ENCODE measurements at regions not wholly inside any gene's neighbourhood (a gene's known extent, or its start where the extent isn't known, plus 50 kb on each side); places are given as distances from the start of the nearest gene placed in this dataset.
"Not testable (repeated sequence)": the region's sequence is repeated elsewhere in the genome, so short reads cannot be mapped to it uniquely, and the experiment has no call there.

DNA sequence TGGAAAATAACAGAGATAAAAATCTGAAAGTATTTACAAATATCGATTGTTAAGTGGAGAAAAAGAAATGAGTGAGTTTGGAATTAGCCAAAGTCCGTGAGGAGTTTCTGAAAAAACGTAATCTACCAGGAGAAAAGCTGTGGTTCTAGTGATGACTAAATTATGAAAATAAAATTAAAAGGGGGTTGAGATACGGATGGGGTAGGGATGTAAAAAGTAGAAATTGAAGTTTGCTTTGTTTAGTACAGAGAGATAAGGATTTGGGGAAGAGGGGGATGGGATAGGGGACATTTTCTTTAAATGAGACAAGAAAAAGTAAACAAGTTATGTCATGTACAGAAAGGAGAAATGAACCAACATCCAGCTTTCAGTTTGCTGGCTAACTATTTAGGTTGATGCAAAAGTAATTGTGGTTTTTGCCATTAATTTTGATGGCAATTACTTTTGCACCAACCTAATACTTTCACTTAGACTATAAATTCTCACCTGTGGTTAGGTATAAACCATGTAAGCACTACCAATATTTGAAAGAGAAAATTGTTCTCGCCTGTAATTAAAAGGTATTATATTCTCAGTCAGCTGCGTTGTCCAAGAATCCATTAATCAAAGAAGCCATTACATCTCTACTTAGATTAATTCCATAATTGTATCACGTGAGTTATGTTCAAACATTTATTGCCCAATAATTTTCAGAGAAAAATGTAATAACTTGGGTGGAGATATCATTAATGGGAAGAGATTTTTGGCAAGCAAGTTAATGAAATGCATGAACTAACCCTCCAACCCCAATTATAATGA, 143.0 kb upstream of the NRP1 start:
- Histone ChIP-seq H3K27me3 (ENCODE audit: insufficient read depth, insufficient read length) (no peaks in the 10 kb centered on the region), H3K36me3 (ENCODE audit: insufficient read depth, insufficient read length, low read length) (no peaks in the 10 kb centered on the region), H3K4me1 (ENCODE audit: insufficient read depth, insufficient read length) (no peaks in the 10 kb centered on the region), H3K4me3 (ENCODE audit: insufficient read length, low read depth) (no peak overlapping the region), H3K9ac (ENCODE audit: insufficient read length, low read depth) (no peak overlapping the region), H3K9me3 (ENCODE audit: insufficient read depth, low read length) (no peaks in the 10 kb centered on the region; the same call in 1 of the 2 replicates)
- no peak for DNase-seq (ENCODE audit: low read depth, low spot score)
- TF ChIP-seq ZNF274 (IDR thresholded peaks at IDR 0.05; ENCODE audit: low read depth, low read length) (no peak), SUZ12 (IDR thresholded peaks at IDR 0.05; ENCODE audit: extremely low read depth, insufficient read depth, insufficient read length) (no peak), YY1 (IDR thresholded peaks at IDR 0.05; ENCODE audit: insufficient read depth, insufficient read length) (no peak)

DNA sequence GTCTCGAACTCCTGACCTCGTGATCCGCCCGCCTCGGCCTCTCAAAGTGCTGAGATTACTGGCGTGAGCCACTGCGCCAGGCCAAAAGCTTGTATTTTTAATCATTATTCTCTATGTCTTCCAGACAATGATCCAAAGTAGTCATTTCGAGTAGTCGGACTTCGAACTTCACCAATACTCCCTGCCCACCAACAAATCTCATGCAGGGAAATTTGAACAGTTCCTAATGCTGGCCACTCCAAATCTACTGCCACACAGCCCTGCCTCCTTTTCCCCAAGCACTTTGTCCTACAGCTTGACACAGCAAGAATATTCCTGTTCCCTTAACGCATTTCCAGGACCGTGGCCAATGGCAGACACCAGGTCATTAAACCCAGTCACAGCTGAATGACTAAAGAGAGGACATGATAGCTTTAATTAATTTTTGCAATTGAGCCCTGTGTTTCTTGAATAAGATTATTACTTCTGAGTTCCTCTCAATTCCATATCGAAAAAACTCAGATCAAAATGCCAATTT, 142.3 kb upstream of the NRP1 start:
- TF ChIP-seq YY1 (IDR thresholded peaks at IDR 0.05; ENCODE audit: insufficient read depth, insufficient read length) (no peak), ZNF274 (IDR thresholded peaks at IDR 0.05; ENCODE audit: low read depth, low read length) (no peak), SUZ12 (IDR thresholded peaks at IDR 0.05; ENCODE audit: extremely low read depth, insufficient read depth, insufficient read length) (no peak)

DNA sequence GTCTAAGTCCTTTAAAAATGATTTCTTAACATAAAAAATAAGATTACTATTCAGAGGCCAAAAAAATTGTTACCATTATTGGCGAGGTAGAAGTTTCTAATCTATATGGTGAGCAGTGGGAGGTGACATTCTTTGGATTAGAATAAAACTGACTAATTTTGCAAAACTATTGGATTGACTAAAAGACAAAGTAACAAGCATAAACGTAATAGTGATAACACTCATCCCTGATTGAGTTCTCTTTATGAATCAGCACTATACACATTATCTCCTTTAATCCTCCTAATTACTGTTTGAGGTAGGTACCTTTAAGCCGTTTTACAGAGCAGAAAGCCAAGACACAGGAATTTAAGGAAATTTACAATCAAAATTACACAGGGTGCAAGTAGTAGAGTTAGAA, 139.2 kb upstream of the NRP1 start:
- Histone ChIP-seq H3K27me3 (ENCODE audit: insufficient read depth, insufficient read length) (no peaks in the 10 kb centered on the region), H3K4me3 (ENCODE audit: insufficient read length, low read depth) (no peak overlapping the region), H3K9me3 (ENCODE audit: insufficient read depth, low read length) (no peaks in the 10 kb centered on the region), H3K4me1 (ENCODE audit: insufficient read depth, insufficient read length) (no peaks in the 10 kb centered on the region), H3K9ac (ENCODE audit: insufficient read length, low read depth) (no peak overlapping the region), H3K36me3 (ENCODE audit: insufficient read depth, insufficient read length, low read length) (no peaks in the 10 kb centered on the region)
- TF ChIP-seq ZNF274 (IDR thresholded peaks at IDR 0.05; ENCODE audit: low read depth, low read length) (no peak), YY1 (IDR thresholded peaks at IDR 0.05; ENCODE audit: insufficient read depth, insufficient read length) (no peak), SUZ12 (IDR thresholded peaks at IDR 0.05; ENCODE audit: extremely low read depth, insufficient read depth, insufficient read length) (no peak)
- no peak for DNase-seq (ENCODE audit: low read depth, low spot score)

More for the DNA sequence above, 142.3 kb upstream of the NRP1 start:
- no peaks in the 10 kb centered on the region; the same call in 1 of the 2 replicates for H3K9me3 ChIP-seq (ENCODE audit: insufficient read depth, low read length)
- H3K4me3 ChIP-seq (ENCODE audit: insufficient read length, low read depth), result no peak overlapping the region
- no peaks in the 10 kb centered on the region for H3K36me3 ChIP-seq (ENCODE audit: insufficient read depth, insufficient read length, low read length)
- no peak for DNase-seq (ENCODE audit: low read depth, low spot score)
- H3K4me1 ChIP-seq (ENCODE audit: insufficient read depth, insufficient read length), result no peaks in the 10 kb centered on the region
- no peaks in the 10 kb centered on the region for H3K27me3 ChIP-seq (ENCODE audit: insufficient read depth, insufficient read length)
- H3K9ac ChIP-seq (ENCODE audit: insufficient read length, low read depth), result no peak overlapping the region

DNA sequence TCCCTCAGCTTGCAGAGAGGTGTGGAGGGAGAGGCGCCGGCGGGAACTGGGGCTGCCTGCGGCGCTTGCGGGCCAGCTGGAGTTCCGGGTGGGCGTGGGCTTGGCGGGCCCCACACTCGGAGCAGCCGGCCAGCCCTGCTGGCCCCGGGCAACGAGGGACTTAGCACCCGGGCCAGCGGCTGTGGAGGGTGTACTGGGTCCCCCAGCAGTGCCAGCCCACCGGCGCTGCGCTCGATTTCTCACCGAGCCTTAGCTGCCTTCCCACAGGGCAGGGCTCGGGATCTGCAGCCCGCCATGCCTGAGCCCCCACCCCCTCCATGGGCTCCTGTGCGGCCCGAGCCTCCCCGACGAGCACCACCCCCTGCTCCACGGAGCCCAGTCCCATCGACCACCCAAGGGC, 133.5 kb upstream of the NRP1 start:
- H3K4me3 ChIP-seq (ENCODE audit: insufficient read length, low read depth), result not testable (repeated sequence)

DNA sequence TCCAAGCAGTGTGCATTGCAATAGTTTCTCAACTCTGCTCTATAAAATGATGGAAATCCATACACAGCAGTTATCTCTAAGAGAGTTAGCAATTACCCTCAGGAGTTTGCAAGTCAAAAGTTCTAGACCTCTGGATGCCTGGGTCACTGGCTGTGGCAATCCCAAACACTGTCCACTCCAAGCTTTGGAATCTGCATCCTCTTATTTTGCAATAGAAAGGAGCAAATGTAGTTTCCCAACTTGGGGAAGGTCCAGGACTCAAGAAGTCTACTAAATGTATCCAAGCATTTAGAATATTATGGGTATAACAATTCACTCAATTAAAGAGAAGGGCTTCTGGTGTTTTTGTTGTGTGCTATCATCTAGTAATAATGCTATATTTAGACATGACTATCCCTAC, 131.3 kb upstream of the NRP1 start:
- DNase-seq (ENCODE audit: low read depth, low spot score), result no peak
- TF ChIP-seq YY1 (IDR thresholded peaks at IDR 0.05; ENCODE audit: insufficient read depth, insufficient read length) (no peak), ZNF274 (IDR thresholded peaks at IDR 0.05; ENCODE audit: low read depth, low read length) (no peak), SUZ12 (IDR thresholded peaks at IDR 0.05; ENCODE audit: extremely low read depth, insufficient read depth, insufficient read length) (no peak)
- Histone ChIP-seq H3K4me1 (ENCODE audit: insufficient read depth, insufficient read length) (no peaks in the 10 kb centered on the region), H3K9ac (ENCODE audit: insufficient read length, low read depth) (no peak overlapping the region), H3K4me3 (ENCODE audit: insufficient read length, low read depth) (no peak overlapping the region), H3K36me3 (ENCODE audit: insufficient read depth, insufficient read length, low read length) (no peaks in the 10 kb centered on the region), H3K27me3 (ENCODE audit: insufficient read depth, insufficient read length) (no peaks in the 10 kb centered on the region), H3K9me3 (ENCODE audit: insufficient read depth, low read length) (no peaks in the 10 kb centered on the region)

More for the DNA sequence above, 133.5 kb upstream of the NRP1 start:
- not testable (repeated sequence) for H3K9me3 ChIP-seq (ENCODE audit: insufficient read depth, low read length); H3K36me3 ChIP-seq (ENCODE audit: insufficient read depth, insufficient read length, low read length); DNase-seq (ENCODE audit: low read depth, low spot score); H3K4me1 ChIP-seq (ENCODE audit: insufficient read depth, insufficient read length); H3K27me3 ChIP-seq (ENCODE audit: insufficient read depth, insufficient read length); H3K9ac ChIP-seq (ENCODE audit: insufficient read length, low read depth)

DNA sequence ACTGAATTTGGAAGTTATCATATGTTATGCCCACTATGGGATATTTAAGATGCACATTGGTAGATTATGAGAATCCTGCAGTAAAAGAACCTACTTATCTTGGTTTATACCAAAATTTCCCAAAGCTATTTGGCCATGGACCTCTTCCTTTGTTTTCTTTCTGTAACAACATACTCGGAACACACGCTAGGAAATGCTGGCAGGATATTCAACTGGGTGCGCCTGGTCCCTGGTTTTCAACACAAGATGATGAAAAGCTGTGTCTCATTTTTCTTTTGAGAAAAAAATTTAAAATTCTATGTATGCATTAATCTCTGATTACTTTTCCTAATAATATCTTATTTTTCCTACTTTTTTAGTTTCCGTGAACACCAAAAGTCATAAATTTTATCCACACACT, 128.5 kb upstream of the NRP1 start:
- Histone ChIP-seq H3K9ac (ENCODE audit: insufficient read length, low read depth) (no peak overlapping the region), H3K4me1 (ENCODE audit: insufficient read depth, insufficient read length) (no peaks in the 10 kb centered on the region), H3K36me3 (ENCODE audit: insufficient read depth, insufficient read length, low read length) (no peaks in the 10 kb centered on the region), H3K4me3 (ENCODE audit: insufficient read length, low read depth) (no peak overlapping the region), H3K9me3 (ENCODE audit: insufficient read depth, low read length) (no peaks in the 10 kb centered on the region), H3K27me3 (ENCODE audit: insufficient read depth, insufficient read length) (no peaks in the 10 kb centered on the region)
- DNase-seq (ENCODE audit: low read depth, low spot score), result no peak
- TF ChIP-seq SUZ12 (IDR thresholded peaks at IDR 0.05; ENCODE audit: extremely low read depth, insufficient read depth, insufficient read length), result no peak
- no peak for TF ChIP-seq YY1 (IDR thresholded peaks at IDR 0.05; ENCODE audit: insufficient read depth, insufficient read length)
- TF ChIP-seq ZNF274 (IDR thresholded peaks at IDR 0.05; ENCODE audit: low read depth, low read length), result no peak

DNA sequence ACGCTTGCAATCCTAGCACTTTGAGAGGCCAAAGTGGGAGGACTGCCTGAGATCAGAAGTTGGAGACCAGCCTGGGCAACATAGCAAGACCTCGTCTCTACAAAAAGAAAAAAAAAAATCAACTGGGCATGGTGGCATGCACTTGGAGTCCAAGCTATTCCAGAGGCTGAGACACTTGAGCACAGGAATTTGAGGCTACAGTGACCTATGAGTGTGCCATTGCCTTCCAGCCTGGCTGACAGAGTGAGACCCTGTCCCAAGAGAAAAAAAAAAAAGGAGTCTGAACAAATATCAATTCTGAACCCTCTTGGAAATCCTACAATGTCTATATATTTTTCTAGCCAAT, 126.8 kb upstream of the NRP1 start:
- H3K36me3 ChIP-seq (ENCODE audit: insufficient read depth, insufficient read length, low read length), result no peaks in the 10 kb centered on the region
- H3K4me1 ChIP-seq (ENCODE audit: insufficient read depth, insufficient read length), result no peaks in the 10 kb centered on the region
- no peak for DNase-seq (ENCODE audit: low read depth, low spot score)
- no peak overlapping the region for H3K4me3 ChIP-seq (ENCODE audit: insufficient read length, low read depth)
- H3K9ac ChIP-seq (ENCODE audit: insufficient read length, low read depth), result no peak overlapping the region
- no peaks in the 10 kb centered on the region for H3K9me3 ChIP-seq (ENCODE audit: insufficient read depth, low read length)
- H3K27me3 ChIP-seq (ENCODE audit: insufficient read depth, insufficient read length), result no peaks in the 10 kb centered on the region
- no peak for TF ChIP-seq SUZ12 (IDR thresholded peaks at IDR 0.05; ENCODE audit: extremely low read depth, insufficient read depth, insufficient read length)
- no peak for TF ChIP-seq YY1 (IDR thresholded peaks at IDR 0.05; ENCODE audit: insufficient read depth, insufficient read length)
- TF ChIP-seq ZNF274 (IDR thresholded peaks at IDR 0.05; ENCODE audit: low read depth, low read length), result no peak

All from NT2/D1 (cell line).